GM12892 (cell line): ENCODE measurements at regions not wholly inside any gene's neighbourhood (a gene's known extent, or its start where the extent isn't known, plus 50 kb on each side); places are given as distances from the start of the nearest gene placed in this dataset.
"Not testable (repeated sequence)": the region's sequence is repeated elsewhere in the genome, so short reads cannot be mapped to it uniquely, and the experiment has no call there.

Experiments used
- DNase-seq: peaks from one replicate; pipeline ENCODE4 v3.0.0; 2011; ENCODE audit not compliant: insufficient read length
- FAIRE-seq: peaks from 2 replicates; lab custom pipeline; 2011; peaks lifted over from hg19 to GRCh38; lab: Jason Lieb, UNC
- POLR2A ChIP-seq: IDR thresholded peaks from 2 replicates; pipeline ENCODE4 v1.6.1; 2011; ENCODE audit warnings: low read depth, low read length, control low read depth
- POLR2AphosphoS5 ChIP-seq: IDR thresholded peaks from 2 replicates; pipeline ENCODE4 v1.6.1; 2011; ENCODE audit warnings: low read depth, low read length, control low read depth
- TAF1 ChIP-seq: IDR thresholded peaks from 2 replicates; pipeline ENCODE4 v1.6.1; 2011; ENCODE audit warnings: low read depth, mild to moderate bottlenecking, control low read depth, low read length, borderline replicate concordance

DNA sequence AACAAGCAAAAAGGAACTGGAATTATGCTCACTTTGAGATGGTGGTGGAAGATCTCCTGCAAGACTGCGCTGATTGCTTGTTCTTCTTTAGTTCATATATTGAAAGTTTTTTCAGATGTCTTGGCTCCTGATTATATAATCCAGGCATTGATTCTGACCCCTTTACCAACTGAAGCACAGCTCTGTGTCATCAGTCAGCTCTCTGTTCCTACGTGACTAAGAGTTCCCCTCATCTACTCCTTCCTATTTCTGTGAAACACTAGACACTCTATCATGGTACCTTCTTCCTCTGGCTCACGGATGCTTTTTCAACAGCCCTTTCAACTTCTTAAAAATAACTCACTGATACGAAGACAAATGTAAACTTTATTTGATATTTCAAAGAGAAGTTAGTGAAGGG is 788.6 kb downstream of the SOCS6 start:
- TF ChIP-seq POLR2AphosphoS5, result no peak
- TF ChIP-seq POLR2A, result no peak
- TF ChIP-seq TAF1, result no peak
- FAIRE-seq (no peak), DNase-seq (no peak)

DNA sequence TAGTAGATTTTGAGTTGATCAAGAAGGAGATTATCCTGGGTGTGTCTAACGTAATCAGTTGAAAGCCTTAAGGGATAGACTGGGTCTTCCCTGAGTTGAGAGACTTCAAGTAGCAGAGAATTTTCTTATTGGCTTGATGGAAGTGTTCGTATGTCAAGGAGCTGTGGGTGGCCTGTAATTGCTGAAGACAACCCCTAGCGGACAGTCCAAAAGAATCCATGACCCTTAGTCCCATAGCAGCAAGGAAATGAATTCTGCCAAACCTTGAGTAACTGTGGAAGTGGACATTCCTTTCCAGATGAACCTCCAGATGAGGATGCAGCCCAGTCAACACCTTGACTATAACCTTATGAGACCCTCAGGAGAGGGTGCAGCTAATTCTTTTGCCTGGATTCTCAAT is 786.3 kb downstream of the SOCS6 start:
- DNase-seq (no peak), FAIRE-seq (no peak)
- no peak for TF ChIP-seq POLR2AphosphoS5
- TF ChIP-seq TAF1, result no peak
- TF ChIP-seq POLR2A, result no peak

DNA sequence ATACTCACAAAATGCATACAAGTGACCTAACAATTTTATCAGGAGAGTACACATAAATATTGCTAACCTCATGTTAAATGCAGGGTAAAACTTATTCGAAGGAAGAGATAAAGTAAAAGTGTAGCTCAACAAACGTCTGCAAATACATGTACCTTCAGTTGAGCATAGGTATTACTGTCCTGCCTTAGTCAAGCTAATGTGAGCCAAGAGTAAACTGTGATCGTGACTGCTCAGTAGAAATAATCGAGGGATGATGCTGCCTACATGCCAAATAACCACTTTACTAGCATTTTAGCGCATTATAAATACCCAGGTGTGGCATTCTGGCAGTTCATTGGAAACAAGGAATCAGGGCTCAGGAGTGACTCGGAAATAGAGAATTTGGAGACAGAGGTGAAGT is 779.5 kb downstream of the SOCS6 start:
- DNase-seq (no peak), FAIRE-seq (no peak)
- TF ChIP-seq POLR2A, result no peak
- TF ChIP-seq POLR2AphosphoS5, result no peak
- no peak for TF ChIP-seq TAF1

DNA sequence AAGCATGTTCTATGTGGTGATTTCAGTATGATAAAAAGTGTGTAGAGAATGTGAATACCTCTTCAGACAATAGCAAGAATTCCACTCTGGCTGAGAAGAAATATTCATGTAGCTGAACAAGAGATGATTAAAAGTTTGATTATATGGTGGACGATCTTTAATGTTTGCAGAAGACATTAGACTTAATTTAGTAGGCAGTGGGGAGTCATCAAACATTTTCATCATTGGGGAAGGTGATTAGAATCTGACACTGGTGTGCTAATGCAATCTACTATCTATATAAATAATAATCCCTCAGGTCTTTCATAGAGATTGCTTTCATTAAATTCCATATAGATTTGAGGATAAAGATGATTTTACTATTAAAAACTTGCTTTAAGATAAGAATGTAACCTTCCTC is 761.0 kb downstream of the SOCS6 start:
- no peak for FAIRE-seq
- no peak for TF ChIP-seq POLR2A
- TF ChIP-seq TAF1, result no peak
- TF ChIP-seq POLR2AphosphoS5, result no peak
- DNase-seq, result no peak

DNA sequence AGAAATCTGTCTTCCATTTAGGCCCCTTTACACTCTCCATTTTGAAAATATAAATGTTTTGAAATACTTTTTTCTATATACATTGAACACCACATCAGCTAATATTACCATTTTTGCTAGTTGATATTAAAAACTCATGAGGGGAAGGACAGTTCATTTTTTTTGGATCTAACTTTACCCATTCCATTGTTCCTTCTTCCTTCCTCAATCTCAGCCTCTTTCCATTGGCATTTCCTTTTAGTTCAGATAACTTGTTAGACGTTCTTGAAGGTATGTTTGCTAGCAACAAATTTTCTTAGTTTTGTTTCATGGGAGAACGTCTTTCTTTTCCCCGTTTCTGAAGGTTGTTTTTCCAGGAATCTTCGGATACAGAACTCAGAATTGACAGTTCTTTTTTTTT is 759.0 kb downstream of the SOCS6 start:
- DNase-seq (no peak), FAIRE-seq (no peak)
- TF ChIP-seq TAF1 (no peak), POLR2AphosphoS5 (no peak), POLR2A (no peak)

DNA sequence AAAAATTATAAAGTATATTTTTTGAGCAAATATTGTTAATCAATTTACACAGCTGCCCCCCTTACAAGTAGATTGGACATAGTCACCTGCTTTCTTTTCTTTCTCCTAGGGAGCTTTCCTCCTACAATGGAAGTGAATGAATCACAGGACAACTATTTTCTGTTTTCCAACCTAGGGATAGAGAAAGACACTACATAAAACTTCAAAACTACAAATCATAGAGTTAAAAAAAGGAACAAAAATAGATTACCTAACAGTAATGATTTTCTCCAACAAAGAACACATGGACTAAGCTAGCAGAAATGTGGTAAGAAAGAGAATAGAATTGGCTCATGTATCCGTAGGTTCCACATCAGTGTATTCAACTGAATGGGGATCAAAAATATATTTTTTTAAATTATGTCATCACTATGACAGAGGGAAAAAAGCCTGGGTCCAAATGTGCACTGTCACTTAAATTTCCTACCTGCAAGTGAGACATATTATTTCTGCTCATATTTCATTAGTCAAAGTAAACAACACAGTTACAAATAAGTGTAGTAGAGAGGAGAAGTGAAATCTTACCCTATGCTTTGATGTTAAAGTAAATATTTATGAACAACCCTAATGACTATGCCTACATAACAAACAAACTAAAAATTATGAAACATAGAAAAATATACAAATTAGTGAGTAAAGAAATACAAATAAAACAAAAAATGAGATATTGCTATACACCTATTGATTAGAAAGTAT is 756.7 kb downstream of the SOCS6 start:
- TF ChIP-seq POLR2AphosphoS5, result no peak
- no peak for TF ChIP-seq TAF1
- no peak for TF ChIP-seq POLR2A
- no peak for DNase-seq
- FAIRE-seq, result no peak

GRCh38 chr18:71040161-71040560 is 751.3 kb downstream of the SOCS6 start:
- no peak for FAIRE-seq
- TF ChIP-seq POLR2AphosphoS5 (no peak), POLR2A (no peak), TAF1 (no peak)
- no peak for DNase-seq

GRCh38 chr18:71038196-71038595 is 749.4 kb downstream of the SOCS6 start:
- no peak for FAIRE-seq
- no peak for TF ChIP-seq TAF1
- TF ChIP-seq POLR2AphosphoS5, result no peak
- TF ChIP-seq POLR2A, result no peak
- no peak for DNase-seq

GRCh38 chr18:71036783-71037182 is 747.9 kb downstream of the SOCS6 start:
- DNase-seq, result no peak
- no peak for FAIRE-seq
- no peak for TF ChIP-seq POLR2A
- TF ChIP-seq TAF1, result no peak
- TF ChIP-seq POLR2AphosphoS5, result no peak

- DNase-seq, FAIRE-seq: not testable (repeated sequence)
Observed at GRCh38 chr18:71031296-71032191, 742.7 kb downstream of the SOCS6 start.

DNA sequence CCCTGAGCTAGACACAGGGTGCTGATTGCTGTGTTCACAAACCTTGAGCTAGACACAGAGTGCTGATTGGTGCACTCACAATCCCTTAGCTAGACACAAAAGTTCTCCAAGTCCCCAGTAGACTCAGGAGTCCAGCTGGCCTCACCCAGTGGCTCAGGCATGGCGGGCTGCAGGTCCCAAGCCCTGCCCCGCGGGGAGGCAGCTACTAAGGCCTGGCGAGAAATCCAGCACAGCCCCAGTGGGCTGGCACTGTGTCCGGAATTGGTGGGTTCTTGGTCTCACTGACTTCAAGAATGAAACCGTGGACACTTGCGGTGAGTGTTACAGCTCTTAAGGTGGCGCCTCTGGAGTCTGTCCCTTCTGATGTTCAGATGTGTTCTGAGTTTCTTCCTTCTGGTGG is 741.2 kb downstream of the SOCS6 start:
- not testable (repeated sequence) for DNase-seq, FAIRE-seq

DNA sequence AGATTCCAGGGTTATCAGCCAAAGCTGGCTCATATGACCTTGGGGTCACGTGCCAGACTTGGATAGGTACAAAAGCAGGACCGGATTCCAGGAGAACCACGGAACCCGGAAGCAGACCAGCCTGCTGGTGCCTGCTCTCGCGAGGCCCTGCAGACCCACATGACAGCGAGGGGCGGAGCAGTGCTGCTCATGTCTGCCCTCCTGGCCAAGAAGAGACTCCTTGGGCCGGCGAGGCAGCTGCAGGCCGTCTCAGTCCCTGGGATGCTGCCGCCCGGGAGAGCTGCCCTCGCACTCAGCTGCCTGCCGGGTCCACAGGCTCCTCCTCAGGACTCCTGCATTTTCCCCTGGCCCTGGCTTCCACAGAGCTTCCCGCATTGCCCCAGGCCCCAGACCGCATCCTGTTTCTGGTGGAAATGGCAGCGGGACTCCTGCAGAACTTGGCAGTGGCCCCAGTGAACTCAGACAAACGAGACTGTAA is 739.5 kb downstream of the SOCS6 start:
- TF ChIP-seq POLR2AphosphoS5 (no peak), POLR2A (no peak), TAF1 (no peak)
- FAIRE-seq, result no peak
- no peak for DNase-seq
